GM10266 (cell line): ENCODE measurements at regions not wholly inside any gene's neighbourhood (a gene's known extent, or its start where the extent isn't known, plus 50 kb on each side); places are given as distances from the start of the nearest gene placed in this dataset.
"Not testable (repeated sequence)": the region's sequence is repeated elsewhere in the genome, so short reads cannot be mapped to it uniquely, and the experiment has no call there.

Experiments
- DNase-seq: peaks from one replicate; pipeline ENCODE4 v3.0.0; 2012; ENCODE audit errors: extremely low spot score
- TF ChIP-seq, protein P1 (sequence below): IDR thresholded peaks from 2 replicates; pipeline ENCODE4 v1.5.1; 2012; ENCODE audit warnings: mild to moderate bottlenecking, low read depth; ENCODE audit not compliant: control insufficient read depth, insufficient read depth; ENCODE audit errors: missing control alignments

DNA sequence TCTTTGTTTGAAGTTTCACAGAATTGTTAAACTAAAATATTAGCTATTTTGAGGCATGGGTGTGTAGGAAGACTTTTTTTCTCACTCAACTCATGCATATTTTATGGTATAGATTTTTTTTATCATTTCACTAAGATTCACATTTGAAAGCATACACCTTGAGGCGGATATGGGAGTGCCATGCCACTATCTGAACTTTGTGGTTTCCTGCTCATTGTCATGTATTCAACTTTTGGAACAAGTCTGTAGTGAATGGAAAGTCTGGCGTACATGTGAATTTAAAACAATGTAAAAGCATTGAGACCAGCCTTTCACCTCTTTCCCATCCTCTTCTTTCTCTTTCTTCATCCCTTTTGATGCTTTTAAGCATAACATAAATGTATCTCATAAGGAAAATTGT, 147.9 kb downstream of the TPBG start:
- no peak for DNase-seq
- TF ChIP-seq, protein P1, sequence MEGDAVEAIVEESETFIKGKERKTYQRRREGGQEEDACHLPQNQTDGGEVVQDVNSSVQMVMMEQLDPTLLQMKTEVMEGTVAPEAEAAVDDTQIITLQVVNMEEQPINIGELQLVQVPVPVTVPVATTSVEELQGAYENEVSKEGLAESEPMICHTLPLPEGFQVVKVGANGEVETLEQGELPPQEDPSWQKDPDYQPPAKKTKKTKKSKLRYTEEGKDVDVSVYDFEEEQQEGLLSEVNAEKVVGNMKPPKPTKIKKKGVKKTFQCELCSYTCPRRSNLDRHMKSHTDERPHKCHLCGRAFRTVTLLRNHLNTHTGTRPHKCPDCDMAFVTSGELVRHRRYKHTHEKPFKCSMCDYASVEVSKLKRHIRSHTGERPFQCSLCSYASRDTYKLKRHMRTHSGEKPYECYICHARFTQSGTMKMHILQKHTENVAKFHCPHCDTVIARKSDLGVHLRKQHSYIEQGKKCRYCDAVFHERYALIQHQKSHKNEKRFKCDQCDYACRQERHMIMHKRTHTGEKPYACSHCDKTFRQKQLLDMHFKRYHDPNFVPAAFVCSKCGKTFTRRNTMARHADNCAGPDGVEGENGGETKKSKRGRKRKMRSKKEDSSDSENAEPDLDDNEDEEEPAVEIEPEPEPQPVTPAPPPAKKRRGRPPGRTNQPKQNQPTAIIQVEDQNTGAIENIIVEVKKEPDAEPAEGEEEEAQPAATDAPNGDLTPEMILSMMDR: no peak

DNA sequence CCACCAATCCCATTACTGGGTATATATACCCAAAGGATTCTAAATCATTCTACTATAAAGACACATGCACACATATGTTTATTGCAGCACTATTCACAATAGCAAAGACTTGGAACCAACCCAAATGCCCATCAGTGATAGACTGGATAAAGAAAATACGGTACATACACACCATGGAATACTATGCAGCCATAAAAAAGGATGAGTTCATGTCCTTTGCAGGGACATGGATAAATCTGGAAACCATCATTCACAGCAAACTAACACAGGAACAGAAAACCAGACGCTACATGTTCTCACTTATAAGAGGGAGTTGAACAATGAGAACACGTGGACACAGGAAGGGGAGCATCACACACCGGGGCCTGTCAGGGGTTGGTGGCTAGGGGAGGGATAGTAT, 154.3 kb downstream of the TPBG start:
- DNase-seq: not testable (repeated sequence)

DNA sequence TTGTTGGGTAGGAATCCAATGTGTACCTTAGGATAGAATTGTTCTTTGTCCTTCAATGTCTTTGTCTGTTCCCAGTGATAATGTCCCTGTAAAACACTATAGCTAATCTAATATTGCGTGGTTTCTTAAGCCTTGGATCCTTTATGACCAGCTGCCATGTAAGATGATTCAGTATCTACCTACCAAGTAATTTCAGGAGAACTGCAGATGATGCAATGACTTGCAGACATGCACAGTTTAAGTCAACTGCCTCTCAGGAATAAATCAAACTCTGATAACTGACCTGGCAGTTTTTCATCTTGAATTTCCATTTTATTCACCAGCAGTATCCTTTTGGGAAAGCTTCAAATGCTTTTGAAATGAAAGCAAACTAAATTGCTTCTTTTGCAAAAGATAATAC, 157.8 kb downstream of the TPBG start:
- TF ChIP-seq, protein P1: no peak
- no peak for DNase-seq

DNA sequence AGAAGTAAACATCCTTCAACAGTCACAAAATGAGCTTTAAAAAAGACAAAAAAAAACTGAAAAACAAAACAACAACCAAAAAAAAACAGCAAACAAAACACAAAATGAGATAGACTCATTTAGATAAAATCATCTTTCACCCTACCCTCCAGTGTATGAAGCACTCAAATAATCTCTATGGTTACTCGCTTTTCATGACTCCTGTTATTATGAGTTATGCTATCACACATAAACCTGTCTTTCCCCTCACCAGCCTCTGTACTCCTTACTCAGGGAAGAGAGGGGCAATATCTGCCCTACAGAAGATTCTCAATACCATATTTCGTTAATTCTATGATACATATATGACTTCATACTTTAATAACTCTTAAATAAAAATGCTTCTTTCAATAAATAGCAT, 158.2 kb downstream of the TPBG start:
- no peak for DNase-seq
- TF ChIP-seq, protein P1: no peak

DNA sequence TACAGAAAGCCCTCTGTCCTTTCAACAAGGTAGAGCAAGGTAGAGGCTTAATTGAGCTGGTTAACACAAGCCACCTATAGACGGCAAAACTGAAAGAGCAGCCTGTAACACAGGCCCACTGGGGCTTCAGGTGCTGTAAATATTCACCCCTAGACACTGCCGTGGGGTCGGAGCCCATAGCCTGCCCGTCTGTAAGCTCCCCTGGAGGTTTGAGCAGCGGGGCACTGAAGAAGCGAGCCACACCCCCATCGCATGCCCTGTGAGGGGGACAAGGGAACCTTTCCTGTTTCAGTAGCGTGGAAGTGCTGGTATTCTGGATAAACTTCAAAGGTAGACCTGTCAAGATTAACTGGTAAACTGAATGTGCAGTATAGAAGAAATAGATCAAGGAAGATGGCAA, 160.4 kb downstream of the TPBG start:
- DNase-seq: no peak
- TF ChIP-seq, protein P1: no peak

DNA sequence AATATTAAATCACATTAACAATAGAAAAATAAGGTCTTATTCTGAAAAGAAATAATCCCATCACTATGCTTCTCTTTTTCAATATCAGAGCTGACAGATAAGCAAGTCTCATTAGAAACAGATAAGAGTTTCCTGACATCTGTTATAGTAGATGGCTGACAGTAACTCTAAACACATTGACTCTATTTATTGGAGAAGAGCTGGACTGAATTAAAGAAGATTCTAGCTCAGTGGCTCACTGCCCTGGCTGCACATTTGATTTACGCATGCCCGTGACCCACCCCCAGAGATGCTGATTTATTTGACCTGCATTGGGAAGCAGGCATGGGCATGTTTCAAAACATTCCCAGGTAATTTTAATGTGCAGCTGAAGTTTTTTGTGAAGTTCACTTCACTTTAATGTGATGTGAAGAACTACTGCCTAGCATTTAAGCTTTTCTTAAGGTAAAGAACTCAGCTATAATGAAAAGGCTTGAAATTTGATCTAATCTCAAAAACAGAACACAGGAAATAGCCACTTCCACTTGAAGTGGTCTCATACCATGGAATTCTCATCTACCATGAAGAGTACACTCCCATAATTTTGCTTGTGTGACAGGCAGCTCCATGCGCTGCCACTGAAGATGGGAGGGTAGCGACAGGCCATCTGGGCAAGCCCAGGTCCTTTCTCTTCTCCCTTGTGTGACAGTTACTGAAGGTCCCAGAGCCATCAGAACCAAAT, 162.3 kb downstream of the TPBG start:
- DNase-seq: no peak

DNA sequence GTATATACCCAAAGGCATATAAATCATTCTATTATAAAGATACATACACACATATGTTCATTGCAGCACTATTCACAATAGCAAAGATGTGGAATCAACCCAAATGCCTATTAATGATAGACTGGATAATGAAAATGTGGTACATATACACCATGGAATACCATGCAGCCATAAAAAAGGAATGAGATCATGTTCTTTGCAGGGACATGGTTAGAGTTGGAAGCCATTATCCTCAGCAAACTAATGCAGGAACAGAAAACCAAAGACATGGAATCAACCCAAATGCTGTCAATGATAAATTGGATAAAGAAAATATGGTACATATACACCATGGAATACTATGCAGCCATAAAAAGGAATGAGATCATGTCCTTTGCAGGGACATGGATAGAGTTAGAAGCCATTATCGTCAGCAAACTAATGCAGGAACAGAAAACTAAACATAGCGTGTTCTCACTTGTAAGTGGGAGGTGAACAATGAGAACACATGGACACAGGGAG, 166.4 kb downstream of the TPBG start:
- DNase-seq: not testable (repeated sequence)

More for the DNA sequence above, 162.3 kb downstream of the TPBG start:
- TF ChIP-seq, protein P1: no peak

DNA sequence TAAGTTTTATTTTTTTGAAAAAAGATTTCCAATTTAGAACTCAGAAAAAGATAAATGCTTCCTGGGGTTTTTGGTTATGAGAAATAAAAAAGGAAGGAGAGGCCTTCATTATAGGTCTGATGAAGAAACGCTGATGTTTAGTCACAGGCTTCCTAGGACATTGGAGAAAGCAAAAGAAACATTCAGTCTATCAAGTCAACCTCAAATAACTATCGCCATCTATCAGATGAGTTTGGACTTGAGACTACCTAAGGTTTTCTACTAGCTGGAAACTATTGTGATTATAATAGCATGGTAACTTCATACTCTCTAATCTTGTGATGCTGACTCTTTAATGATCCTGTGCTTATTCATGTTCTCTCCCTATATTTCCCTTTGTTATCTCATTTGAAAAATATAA, 171.3 kb downstream of the TPBG start:
- TF ChIP-seq, protein P1: no peak
- DNase-seq: no peak

DNA sequence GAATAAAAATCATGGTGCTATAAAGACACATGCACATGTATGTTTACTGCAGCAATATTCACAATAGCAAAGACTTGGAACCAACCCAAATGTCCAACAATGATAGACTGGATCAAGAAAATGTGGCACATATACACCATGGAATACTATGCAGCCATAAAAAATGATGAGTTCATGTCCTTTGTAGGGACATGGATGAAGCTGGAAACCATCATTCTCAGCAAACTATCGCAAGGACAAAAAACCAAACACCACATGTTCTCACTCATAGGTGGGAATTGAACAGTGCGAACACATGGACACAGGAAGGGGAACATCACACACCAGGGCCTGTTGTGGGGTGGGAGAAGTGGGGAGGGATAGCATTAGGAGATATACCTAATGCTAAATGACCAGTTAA, 185.9 kb downstream of the TPBG start:
- DNase-seq: not testable (repeated sequence)

DNA sequence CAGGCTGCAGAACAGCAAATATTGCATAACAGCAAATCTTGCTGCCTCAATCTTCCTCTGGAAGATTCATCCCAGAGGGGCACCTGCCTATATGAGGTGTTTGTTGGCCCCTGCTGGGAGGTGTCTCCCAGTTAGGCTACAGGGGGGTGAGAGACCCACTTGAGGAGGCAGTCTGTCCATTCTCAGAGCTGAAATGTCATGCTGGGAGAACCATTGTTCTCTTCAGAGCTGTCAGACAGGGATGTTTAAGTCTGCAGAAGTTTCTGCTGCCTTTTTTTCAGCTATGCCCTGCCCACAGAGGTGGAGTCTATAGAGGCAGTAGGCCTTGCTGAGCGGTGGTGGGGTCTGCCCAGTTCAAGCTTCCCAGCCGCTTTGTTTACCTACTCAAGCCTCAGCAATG, 187.7 kb downstream of the TPBG start:
- not testable (repeated sequence) for DNase-seq
